IPS DF 4.7 (cell line): ENCODE measurements at regions not wholly inside any gene's neighbourhood (a gene's known extent, or its start where the extent isn't known, plus 50 kb on each side); places are given as distances from the start of the nearest gene placed in this dataset.
"Not testable (repeated sequence)": the region's sequence is repeated elsewhere in the genome, so short reads cannot be mapped to it uniquely, and the experiment has no call there.

Experiments
- DNase-seq: peaks from one replicate; pipeline ENCODE4 v3.0.0-alpha.2; 2013; ENCODE audit warnings: low spot score; ENCODE audit errors: extremely low read depth

- DNase-seq = no peak
Observed at GRCh38 chr7:109611656-109612055, 1042.0 kb downstream of the DNAJB9 start.

DNA sequence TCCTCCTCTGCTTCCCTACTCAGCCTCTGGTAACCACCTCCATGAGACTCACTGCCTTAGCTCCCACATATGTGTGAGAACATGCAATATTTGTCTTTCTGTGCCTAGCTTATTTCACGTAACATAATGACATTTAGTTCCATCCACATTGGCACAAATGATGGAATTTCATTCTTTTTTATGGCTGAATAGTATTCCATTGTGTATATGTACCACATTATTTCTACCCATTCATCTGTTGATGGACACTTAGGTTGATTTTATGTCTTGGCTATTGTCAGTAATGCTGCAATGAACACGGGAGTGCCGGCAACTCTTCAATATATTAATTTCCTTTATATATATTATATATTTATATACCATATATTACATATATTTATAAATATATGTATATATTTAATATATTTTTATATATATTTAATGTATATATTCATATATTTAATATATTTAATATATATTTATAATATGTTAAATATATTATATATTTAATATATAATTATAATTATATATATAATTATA is 1046.9 kb downstream of the DNAJB9 start:
- no peak for DNase-seq

GRCh38 chr7:109622320-109622719 is 1052.6 kb downstream of the DNAJB9 start:
- DNase-seq = no peak

DNA sequence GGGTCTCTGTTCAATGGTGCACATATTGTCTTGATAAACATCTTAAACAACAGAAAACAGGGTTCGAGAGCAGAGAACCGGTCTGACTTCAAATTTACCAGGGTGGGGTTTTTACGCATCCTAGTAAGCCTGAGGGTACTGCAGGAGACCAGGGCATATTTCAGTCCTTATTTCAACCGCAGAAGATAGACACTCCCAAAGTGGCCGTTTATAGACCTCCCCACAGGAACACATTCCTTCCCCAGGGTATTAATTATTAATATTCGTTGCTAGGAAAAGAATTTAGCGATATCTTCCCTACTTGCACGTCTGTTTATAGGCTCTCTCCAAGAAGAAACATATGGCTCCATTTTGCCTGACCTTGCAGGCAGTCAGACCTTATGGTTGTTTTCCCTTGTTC is 1063.2 kb downstream of the DNAJB9 start:
- DNase-seq = not testable (repeated sequence)

- DNase-seq = no peak
Observed at GRCh38 chr7:109635374-109635773, 1065.7 kb downstream of the DNAJB9 start.

DNA sequence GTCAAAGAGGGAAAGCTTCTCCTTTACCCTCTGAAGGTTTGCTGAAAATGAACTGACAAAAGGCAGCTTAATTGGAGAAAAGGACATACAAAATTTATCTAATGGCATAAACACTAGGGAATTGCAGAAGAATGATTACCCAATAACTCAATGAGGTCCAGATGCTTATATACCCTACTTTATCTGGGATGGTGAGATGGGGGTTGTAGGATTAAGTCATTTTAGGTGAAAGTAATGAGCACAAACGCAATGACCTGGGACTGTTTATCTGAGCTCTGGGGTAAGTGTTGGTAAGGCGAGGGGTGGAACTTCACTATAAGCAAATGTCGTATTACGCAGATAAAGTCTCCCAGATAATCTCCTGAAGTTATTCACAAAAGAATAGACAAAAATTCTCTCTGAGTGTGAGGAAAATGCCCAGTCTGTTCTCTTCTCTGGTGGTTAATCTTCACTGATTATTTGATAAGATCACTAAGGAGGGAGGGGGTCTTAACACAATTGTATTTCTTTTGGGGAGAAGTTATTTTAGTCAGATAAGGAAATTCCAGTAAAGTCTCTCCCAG is 1067.8 kb downstream of the DNAJB9 start:
- no peak for DNase-seq

DNA sequence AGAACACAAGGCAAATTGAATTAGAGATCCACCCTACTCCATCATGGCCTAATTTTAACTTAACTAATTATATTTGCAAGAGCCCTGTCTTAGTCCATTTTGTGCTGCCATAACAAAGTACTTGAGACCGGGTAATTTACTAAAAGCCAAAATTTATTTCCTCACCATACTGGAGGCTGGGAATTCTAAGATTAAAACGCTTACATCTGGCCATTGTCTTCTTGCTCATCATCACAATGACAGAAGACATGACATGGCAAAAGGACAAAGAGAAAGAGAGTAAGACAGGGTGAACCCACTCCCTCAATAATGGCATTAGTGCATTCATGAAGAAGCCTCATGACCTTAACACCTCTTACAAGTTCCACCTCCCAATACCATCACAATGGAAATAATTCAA is 1068.6 kb downstream of the DNAJB9 start:
- no peak for DNase-seq

GRCh38 chr7:109639561-109639960 is 1069.9 kb downstream of the DNAJB9 start:
- DNase-seq = peak; percentile 16

DNA sequence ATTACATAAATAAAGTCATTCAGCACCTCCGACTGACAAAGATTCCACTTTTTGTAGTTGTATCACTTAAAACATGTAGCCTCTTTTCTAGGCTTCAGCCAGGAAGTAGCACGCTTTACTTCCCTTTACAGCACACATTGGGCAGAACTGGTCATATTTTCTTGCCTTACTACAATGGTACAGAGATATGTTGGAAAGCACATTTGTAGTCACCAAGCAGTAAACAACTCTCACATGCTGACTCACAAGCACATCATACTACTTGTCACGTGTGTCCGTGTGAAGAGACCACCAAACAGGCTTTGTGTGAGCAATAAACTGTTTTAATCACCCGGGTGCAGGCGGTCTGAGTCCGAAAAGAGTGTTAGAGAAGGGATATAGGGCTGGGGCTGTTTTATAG is 1071.8 kb downstream of the DNAJB9 start:
- no peak for DNase-seq

- DNase-seq = no peak
Observed at GRCh38 chr7:109646124-109646523, 1076.5 kb downstream of the DNAJB9 start.

- not testable (repeated sequence) for DNase-seq
Observed at GRCh38 chr7:109646594-109646993, 1076.9 kb downstream of the DNAJB9 start.

GRCh38 chr7:109647263-109647662 is 1077.6 kb downstream of the DNAJB9 start:
- not testable (repeated sequence) for DNase-seq

GRCh38 chr7:109659261-109659660 is 1089.6 kb downstream of the DNAJB9 start:
- DNase-seq = no peak

DNA sequence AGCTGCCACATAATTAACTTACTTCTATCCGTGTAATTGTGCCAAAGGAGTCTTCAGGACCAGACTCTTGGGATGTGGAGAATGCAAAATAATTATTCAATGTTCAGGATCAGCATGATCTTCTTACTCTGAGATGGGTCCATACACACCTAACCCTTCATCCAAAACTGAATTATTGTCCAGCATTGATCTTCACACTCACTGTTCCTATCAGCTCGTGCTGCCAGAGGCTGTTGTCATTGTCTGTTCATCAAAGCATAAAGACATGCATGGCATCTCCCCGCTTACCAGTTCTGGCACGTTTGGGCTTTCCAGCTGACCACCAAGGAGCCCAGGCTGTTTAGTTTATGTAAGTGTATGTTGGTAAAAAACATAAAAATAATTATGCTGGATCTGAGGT is 1090.7 kb downstream of the DNAJB9 start:
- DNase-seq = no peak

- DNase-seq = no peak
Observed at GRCh38 chr7:109663806-109664205, 1094.1 kb downstream of the DNAJB9 start.

DNA sequence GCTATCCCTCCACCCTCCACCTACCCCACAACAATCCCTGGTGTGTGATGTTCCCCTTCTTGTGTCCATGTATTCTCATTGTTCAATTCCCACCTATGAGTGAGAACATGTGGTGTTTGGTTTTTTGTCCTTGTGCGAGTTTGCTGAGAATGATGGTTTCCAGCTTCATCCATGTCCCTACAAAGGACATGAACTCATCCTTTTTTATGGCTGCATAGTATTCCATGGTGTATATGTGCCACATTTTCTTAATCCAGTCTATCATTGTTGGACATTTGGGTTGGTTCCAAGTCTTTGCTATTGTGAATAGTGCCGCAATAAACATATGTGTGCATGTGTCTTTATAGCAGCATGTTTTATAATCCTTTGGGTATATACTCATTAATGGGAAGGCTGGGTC is 1117.6 kb downstream of the DNAJB9 start:
- DNase-seq = not testable (repeated sequence)

- not testable (repeated sequence) for DNase-seq
Observed at GRCh38 chr7:109692613-109693012, 1122.9 kb downstream of the DNAJB9 start.

DNA sequence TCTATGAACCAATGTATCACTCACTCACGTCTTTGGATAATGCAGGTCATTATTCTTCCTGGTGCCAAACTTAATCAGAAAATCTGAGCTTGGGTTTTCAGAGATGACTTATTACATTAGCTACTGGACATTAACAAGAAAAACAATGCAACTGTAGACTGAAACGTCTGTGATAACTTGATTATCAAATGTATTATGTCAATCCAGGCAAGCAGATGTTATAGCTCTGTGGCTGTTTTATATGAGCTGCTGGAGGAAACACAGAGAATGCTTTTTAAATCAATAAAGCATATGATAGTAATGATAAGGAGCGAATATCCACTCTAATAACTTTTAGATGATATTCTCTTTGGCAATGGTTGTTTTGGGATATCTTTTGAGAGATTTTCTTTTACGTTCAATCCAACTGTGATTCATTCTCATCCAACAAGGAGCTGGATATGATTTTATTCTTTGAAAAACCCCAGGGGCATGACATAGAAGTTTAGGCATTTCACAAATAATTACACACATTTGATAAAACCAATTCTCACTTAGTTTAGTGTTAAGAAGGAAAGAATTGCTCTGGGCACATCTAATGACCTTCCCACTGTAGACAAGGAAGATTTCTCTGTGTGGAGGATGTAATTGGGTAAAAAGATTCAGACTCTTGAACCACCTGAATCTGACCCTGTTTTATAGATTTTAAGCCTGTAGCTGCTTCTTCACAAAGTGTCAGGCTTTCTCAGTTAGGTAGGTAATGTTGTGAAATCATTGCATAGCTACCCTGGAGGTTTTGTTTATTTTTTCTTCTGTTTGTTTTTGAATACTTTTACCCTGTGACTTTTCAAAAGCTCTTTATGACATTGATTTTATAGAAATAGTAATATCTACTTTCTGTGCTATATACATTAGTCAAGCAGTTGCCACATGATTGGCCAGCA is 1124.7 kb downstream of the DNAJB9 start:
- no peak for DNase-seq

GRCh38 chr7:109695419-109695818 is 1125.7 kb downstream of the DNAJB9 start:
- no peak for DNase-seq

DNA sequence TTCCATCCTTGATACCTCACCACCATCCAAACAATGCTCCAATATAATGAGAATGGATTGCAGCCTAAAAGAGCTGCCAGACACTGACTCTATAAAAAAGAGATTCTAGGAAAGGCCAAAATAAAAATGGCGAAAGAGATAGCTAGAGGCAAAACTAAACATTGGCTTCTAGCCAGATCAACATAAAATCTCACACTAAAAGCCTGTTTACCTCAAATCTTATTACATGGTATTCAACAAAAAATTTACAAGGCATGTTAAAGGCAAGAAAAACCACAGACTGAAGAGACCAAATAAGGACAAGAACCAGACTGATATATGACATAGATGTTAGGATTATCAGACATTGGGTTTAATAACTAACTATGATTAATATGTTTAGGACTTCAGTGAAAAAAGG is 1127.0 kb downstream of the DNAJB9 start:
- no peak for DNase-seq

DNA sequence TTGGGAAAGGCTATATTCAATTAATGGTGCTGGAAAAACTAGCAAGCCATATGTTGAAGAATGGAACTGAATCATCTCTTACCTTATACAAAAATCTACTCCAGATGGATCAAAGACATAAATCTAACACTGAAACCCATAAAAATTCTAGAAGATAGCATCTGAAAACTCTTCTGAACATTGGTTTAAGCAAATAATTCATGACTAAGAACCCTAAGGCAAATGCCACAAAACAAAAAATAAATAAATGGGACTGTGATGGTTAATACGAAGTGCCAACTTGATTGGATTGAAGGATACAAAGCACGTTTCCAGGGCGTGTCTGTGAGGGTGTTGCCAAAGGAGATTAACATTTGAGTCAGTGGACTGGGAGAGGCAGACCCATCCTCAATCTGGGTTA is 1130.0 kb downstream of the DNAJB9 start:
- DNase-seq = no peak

DNA sequence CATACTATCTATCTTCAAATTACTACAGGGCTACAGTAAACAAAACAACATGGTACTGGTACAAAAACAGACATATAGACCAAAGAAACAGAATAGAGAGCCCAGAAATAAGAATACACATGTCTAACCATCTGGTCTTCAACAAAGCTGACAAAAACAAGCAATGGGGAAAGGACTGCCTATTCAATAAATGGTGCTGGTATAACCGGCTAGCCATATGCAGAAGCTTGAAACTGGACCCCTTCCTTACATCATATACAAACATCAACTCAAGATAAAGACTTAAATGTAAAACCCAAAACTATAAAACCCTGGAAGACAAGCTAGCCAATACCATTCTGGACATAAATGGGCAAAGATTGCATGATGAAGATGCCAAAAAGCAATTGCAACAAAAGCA is 1143.7 kb downstream of the DNAJB9 start:
- DNase-seq = no peak

DNA sequence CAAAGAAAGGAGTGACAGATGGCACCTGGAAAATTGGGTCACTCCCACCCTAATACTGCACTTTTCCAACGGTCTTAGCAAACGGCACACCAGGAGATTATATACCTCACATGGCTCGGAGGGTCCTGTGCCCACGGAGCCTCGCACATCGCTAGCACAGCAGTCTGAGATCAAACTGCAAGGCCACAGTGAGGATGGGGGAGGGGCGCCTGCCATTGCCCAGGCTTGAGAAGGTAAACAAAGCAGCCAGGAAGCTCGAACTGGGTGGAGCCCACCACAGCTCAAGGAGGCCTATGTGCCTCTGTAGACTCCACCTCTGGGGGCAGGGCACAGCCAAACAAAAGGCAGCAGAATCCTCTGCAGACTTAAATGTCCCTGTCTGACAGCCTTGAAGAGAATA is 1149.7 kb downstream of the DNAJB9 start:
- DNase-seq = not testable (repeated sequence)
